Type B pancreatic cell (in vitro differentiated cells): ENCODE measurements at regions not wholly inside any gene's neighbourhood (a gene's known extent, or its start where the extent isn't known, plus 50 kb on each side); places are given as distances from the start of the nearest gene placed in this dataset.

Source experiments
- DNase-seq: peaks from one replicate; pipeline ENCODE4 v3.0.0; 2021; ENCODE audit warnings: mixed read lengths; ENCODE audit not compliant: unreplicated experiment; ENCODE audit errors: extremely low spot score
- H3K27ac Mint-ChIP-seq: 2 replicates; pipeline ENCODE4 v1.8.0; 2021; ENCODE audit warnings: mild to moderate bottlenecking, mixed read lengths
- H3K27me3 Mint-ChIP-seq: 2 replicates; pipeline ENCODE4 v1.8.0; 2021; ENCODE audit warnings: mixed read lengths
- H3K36me3 Mint-ChIP-seq: 2 replicates; pipeline ENCODE4 v1.8.0; 2021; ENCODE audit warnings: mixed read lengths
- H3K4me1 Mint-ChIP-seq: one replicate; pipeline ENCODE4 v1.8.0; 2021; ENCODE audit warnings: mixed read lengths; ENCODE audit not compliant: unreplicated experiment
- H3K4me3 Mint-ChIP-seq: 2 replicates; pipeline ENCODE4 v1.8.0; 2021; ENCODE audit warnings: mild to moderate bottlenecking, mixed read lengths
- H3K9me3 Mint-ChIP-seq: 2 replicates; pipeline ENCODE4 v1.8.0; 2021; ENCODE audit warnings: mixed read lengths
- TF ChIP-seq, protein P1 (sequence below): fragments of 200-600 bp; sonication (generic); conservative IDR thresholded peaks from 2 replicates; pipeline ENCODE4 v1.5.0; 2021; ENCODE audit warnings: antibody characterized with exemption, mild to moderate bottlenecking

DNA sequence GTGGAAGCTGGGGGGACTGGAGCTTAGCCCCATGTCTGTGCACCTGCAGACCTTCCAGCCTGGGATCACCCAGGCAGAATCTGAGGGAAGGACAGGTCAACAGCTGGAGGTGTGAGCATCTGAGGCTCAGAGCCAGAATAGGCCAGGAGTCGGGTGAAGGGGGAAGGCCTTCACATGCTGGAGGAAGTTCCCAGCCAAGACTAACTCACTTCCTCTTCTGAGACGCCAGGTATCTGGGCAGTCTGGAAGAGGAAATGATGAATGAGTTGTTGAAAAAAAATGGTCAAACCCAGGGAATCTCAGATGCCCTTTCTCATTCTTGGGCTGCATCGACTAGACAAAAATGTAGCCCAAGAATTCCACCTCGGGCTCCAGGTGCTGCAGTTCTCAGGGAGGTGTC lies 73.6 kb upstream of the TIAM2 start:
- H3K4me3 Mint-ChIP-seq, result no peak overlapping the region
- TF ChIP-seq, protein P1, sequence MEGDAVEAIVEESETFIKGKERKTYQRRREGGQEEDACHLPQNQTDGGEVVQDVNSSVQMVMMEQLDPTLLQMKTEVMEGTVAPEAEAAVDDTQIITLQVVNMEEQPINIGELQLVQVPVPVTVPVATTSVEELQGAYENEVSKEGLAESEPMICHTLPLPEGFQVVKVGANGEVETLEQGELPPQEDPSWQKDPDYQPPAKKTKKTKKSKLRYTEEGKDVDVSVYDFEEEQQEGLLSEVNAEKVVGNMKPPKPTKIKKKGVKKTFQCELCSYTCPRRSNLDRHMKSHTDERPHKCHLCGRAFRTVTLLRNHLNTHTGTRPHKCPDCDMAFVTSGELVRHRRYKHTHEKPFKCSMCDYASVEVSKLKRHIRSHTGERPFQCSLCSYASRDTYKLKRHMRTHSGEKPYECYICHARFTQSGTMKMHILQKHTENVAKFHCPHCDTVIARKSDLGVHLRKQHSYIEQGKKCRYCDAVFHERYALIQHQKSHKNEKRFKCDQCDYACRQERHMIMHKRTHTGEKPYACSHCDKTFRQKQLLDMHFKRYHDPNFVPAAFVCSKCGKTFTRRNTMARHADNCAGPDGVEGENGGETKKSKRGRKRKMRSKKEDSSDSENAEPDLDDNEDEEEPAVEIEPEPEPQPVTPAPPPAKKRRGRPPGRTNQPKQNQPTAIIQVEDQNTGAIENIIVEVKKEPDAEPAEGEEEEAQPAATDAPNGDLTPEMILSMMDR, result no peak
- DNase-seq, result no peak
- H3K36me3 Mint-ChIP-seq, result no peaks in the 10 kb centered on the region
- peaks cover 7% of the 10 kb centered on the region for H3K4me1 Mint-ChIP-seq
- H3K27me3 Mint-ChIP-seq, result no peaks in the 10 kb centered on the region
- no peak overlapping the region for H3K27ac Mint-ChIP-seq
- no peaks in the 10 kb centered on the region for H3K9me3 Mint-ChIP-seq

DNA sequence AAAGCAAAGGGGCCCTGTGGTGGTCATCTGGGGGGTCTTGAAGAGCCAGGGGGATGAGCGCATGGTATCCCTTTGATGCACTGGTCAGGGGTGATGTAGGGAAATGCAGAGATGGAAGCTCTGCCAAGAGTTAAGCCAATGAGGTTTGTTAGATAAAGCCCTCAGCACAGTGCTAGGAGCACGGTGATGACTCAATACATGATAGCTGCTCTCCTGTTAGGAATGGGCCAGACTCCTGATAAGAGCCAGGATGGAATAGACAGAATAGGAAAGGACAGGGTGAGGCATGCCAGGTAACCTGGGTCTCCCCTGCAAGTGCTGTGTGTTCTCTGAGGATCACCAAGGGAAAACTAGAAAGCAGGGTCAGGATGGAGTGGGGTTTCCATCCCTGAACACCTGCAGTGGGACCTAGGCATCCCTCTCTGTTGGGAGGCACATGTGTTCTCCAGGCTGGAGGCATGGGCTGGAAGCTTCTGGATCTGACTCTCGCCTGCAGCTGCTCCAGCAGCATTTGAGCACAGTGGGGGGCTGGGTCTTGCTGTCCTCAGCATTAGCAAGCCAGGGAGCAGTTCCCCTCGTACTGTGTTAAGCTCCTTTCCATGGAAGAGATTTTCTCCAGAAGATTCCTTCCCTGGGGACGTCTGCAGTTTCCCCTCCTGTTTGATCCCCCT lies 71.8 kb upstream of the TIAM2 start:
- DNase-seq, result no peak
- H3K4me1 Mint-ChIP-seq, result peaks cover 8% of the 10 kb centered on the region
- H3K4me3 Mint-ChIP-seq, result no peak overlapping the region
- TF ChIP-seq, protein P1, result no peak
- H3K27me3 Mint-ChIP-seq, result no peaks in the 10 kb centered on the region
- H3K27ac Mint-ChIP-seq, result no peak overlapping the region
- H3K36me3 Mint-ChIP-seq, result no peaks in the 10 kb centered on the region
- no peaks in the 10 kb centered on the region for H3K9me3 Mint-ChIP-seq

DNA sequence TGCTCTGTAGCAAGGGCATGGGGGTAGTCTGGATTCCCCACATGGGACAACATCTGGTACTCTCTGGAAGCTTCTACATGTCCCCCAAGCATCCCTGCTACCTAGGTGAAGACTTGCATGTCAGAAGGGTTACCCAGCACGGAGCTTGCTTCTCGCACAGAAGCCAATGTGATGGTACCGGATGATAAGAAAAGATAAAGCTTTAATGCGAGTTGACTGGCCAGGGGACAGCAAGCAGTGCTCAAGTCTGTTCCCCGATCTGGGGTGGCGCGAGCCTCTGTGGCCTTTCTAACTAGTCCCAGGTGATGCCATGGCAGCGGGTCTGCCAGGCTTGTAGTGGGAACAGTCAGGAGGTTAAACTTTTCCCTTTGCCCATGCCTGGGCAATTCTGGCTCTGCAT lies 70.0 kb upstream of the TIAM2 start:
- TF ChIP-seq, protein P1, result no peak
- no peaks in the 10 kb centered on the region for H3K9me3 Mint-ChIP-seq

DNA sequence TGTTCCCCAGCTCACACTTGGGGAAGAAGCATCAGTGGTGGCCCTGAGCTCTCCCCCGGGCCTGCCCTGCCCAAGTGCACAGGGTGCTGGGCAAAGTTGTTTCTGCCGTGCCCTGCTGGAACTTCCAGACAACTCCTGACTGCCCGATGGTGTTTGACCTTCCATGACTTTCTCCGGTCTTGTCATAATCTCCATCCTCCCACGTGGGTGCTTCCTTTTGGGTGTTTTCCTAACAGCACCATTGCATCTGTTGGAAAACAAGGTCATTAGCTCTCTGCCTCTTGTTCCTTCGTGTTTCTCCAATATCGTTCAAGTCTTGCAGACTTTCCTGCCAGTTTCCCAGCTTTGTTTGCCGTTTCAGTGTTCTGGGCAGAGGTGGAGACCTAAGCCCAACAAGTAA lies 68.7 kb upstream of the TIAM2 start:
- Mint-ChIP-seq H3K36me3 (no peaks in the 10 kb centered on the region), H3K27me3 (no peaks in the 10 kb centered on the region), H3K4me3 (no peak overlapping the region), H3K4me1 (peaks cover 16% of the 10 kb centered on the region), H3K27ac (no peak overlapping the region), H3K9me3 (no peaks in the 10 kb centered on the region)
- TF ChIP-seq, protein P1, result no peak
- no peak for DNase-seq

More for the DNA sequence above, 70.0 kb upstream of the TIAM2 start:
- Mint-ChIP-seq H3K27ac (no peak overlapping the region), H3K27me3 (no peaks in the 10 kb centered on the region), H3K4me1 (peaks cover 12% of the 10 kb centered on the region), H3K36me3 (no peaks in the 10 kb centered on the region), H3K4me3 (no peak overlapping the region)
- no peak for DNase-seq

DNA sequence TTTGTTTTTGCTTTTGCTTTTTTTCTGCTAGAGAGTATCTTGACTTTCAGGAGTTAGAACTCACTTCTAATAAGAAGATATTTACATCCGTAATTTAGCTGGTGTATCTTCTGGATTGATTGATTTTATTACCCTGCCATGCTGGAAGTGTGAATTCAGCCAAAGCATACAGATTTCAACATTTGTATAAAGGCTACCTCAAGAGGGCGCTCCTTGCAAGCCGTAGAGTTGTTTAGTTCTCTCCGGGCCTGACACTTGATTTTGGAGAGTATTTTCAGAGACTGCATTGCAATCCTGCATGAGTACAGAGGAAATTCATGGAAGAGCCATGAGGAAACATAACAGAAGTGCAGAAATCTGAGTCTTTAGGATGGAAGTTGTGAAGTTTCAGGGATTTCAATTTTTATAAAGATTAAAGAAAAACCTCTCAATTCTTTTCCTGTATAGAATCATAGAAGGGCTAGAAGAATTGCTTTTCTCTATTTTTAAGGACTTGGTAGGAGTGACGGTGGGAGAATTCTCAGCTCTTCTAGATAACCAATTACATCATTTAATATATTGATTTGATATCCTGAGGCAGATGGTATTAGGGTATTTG lies 66.7 kb upstream of the TIAM2 start:
- no peak overlapping the region for H3K4me3 Mint-ChIP-seq
- H3K9me3 Mint-ChIP-seq, result no peaks in the 10 kb centered on the region
- DNase-seq, result no peak
- H3K27me3 Mint-ChIP-seq, result no peaks in the 10 kb centered on the region
- H3K36me3 Mint-ChIP-seq, result peaks cover 5% of the 10 kb centered on the region
- peaks cover 30% of the 10 kb centered on the region for H3K4me1 Mint-ChIP-seq
- TF ChIP-seq, protein P1, result peak; percentile 94
- H3K27ac Mint-ChIP-seq, result no peak overlapping the region
